HG02642 (cell line): ENCODE measurements at regions not wholly inside any gene's neighbourhood (a gene's known extent, or its start where the extent isn't known, plus 50 kb on each side); places are given as distances from the start of the nearest gene placed in this dataset.
"Not testable (repeated sequence)": the region's sequence is repeated elsewhere in the genome, so short reads cannot be mapped to it uniquely, and the experiment has no call there.

Experiments used
- ATAC-seq: cut with Tn5 transposase; IDR thresholded peaks from one replicate; pipeline ENCODE4 v1.9.1; 2021; ENCODE audit warnings: mild to moderate bottlenecking; ENCODE audit not compliant: unreplicated experiment, poor library complexity

- ATAC-seq, result no peak
These were observed 123.9 kb upstream of the FOXN3 start for GRCh38 chr14:89540830-89541470.

GRCh38 chr14:89540009-89540829, 123.2 kb upstream of the FOXN3 start:
- no peak for ATAC-seq

GRCh38 chr14:89537911-89538310, 120.9 kb upstream of the FOXN3 start:
- ATAC-seq, result no peak

GRCh38 chr14:89534902-89535685, 118.1 kb upstream of the FOXN3 start:
- ATAC-seq, result no peak

- no peak for ATAC-seq
These were observed 116.7 kb upstream of the FOXN3 start for GRCh38 chr14:89533766-89534165.

GRCh38 chr14:89533136-89533535, 116.1 kb upstream of the FOXN3 start:
- ATAC-seq, result no peak

GRCh38 chr14:89531661-89532335, 114.8 kb upstream of the FOXN3 start:
- ATAC-seq, result no peak

- no peak for ATAC-seq
These were observed 108.1 kb upstream of the FOXN3 start for GRCh38 chr14:89524990-89525667.

- ATAC-seq, result no peak
These were observed 107.4 kb upstream of the FOXN3 start for GRCh38 chr14:89524412-89524811.

- ATAC-seq, result no peak
These were observed 105.0 kb upstream of the FOXN3 start for GRCh38 chr14:89521988-89522387.

- no peak for ATAC-seq
These were observed 102.0 kb upstream of the FOXN3 start for GRCh38 chr14:89519040-89519439.

GRCh38 chr14:89516173-89516572, 99.1 kb upstream of the FOXN3 start:
- no peak for ATAC-seq

GRCh38 chr14:89514601-89515000, 97.6 kb upstream of the FOXN3 start:
- ATAC-seq, result no peak

GRCh38 chr14:89509891-89510290, 92.9 kb upstream of the FOXN3 start:
- no peak for ATAC-seq

GRCh38 chr14:89508863-89509262, 91.8 kb upstream of the FOXN3 start:
- ATAC-seq, result no peak

- ATAC-seq, result no peak
These were observed 91.0 kb upstream of the FOXN3 start for GRCh38 chr14:89507926-89508460.

GRCh38 chr14:89507521-89507920, 90.5 kb upstream of the FOXN3 start:
- ATAC-seq, result no peak

- ATAC-seq, result not testable (repeated sequence)
These were observed 89.9 kb upstream of the FOXN3 start for GRCh38 chr14:89506891-89507452.

- peak; percentile 81 for ATAC-seq
These were observed 87.7 kb upstream of the FOXN3 start for GRCh38 chr14:89504602-89505313.
